ENCODE measurements at regions not wholly inside any gene's neighbourhood (a gene's known extent, or its start where the extent isn't known, plus 50 kb on each side); places are given as distances from the start of the nearest gene placed in this dataset.

- no peaks in the 10 kb centered on the region for H3K27me3 ChIP-seq
- intact Hi-C loops (cut with DNase I) = no loop called here
- DNase-seq = no peak
- no peak overlapping the region for H3K27ac ChIP-seq
- no peaks in the 10 kb centered on the region for H3K9me3 ChIP-seq
- no peaks in the 10 kb centered on the region for H3K4me1 ChIP-seq
- H3K36me3 ChIP-seq = no peaks in the 10 kb centered on the region
- no peak for TF ChIP-seq CTCF (IDR thresholded peaks at IDR 0.05)
- no peak overlapping the region for H3K9ac ChIP-seq (ENCODE audit: low read depth in 2 of 2, low read length in 2 of 2)
- H3K4me3 ChIP-seq = no peak overlapping the region
Measured at GRCh38 chr10:6753644-6754043, 173.6 kb upstream of the PRKCQ start.

GRCh38 chr10:6751363-6751762, 171.3 kb upstream of the PRKCQ start:
- DNase-seq = no peak
- TF ChIP-seq CTCF (IDR thresholded peaks at IDR 0.05) = no peak
- no peak overlapping the region for H3K4me3 ChIP-seq

GRCh38 chr10:6748981-6749635, 169.0 kb upstream of the PRKCQ start:
- TF ChIP-seq CTCF (IDR thresholded peaks at IDR 0.05) = no peak
- DNase-seq = no peak
- no peaks in the 10 kb centered on the region for H3K4me1 ChIP-seq
- H3K4me3 ChIP-seq = no peak overlapping the region
- intact Hi-C loops (cut with DNase I) = no loop called here
- H3K9me3 ChIP-seq = no peaks in the 10 kb centered on the region
- no peak overlapping the region for H3K9ac ChIP-seq (ENCODE audit: low read depth in 2 of 2, low read length in 2 of 2)
- H3K27ac ChIP-seq = no peak overlapping the region
- H3K27me3 ChIP-seq = no peaks in the 10 kb centered on the region
- H3K36me3 ChIP-seq = no peaks in the 10 kb centered on the region

More at GRCh38 chr10:6751363-6751762, 171.3 kb upstream of the PRKCQ start:
- intact Hi-C loops (cut with DNase I) = no loop called here
- H3K9ac ChIP-seq (ENCODE audit: low read depth in 2 of 2, low read length in 2 of 2) = no peak overlapping the region
- no peaks in the 10 kb centered on the region for H3K9me3 ChIP-seq
- no peaks in the 10 kb centered on the region for H3K36me3 ChIP-seq
- no peaks in the 10 kb centered on the region for H3K4me1 ChIP-seq
- H3K27ac ChIP-seq = no peak overlapping the region
- H3K27me3 ChIP-seq = no peaks in the 10 kb centered on the region

- no peak for TF ChIP-seq CTCF (IDR thresholded peaks at IDR 0.05)
- H3K27ac ChIP-seq = no peak overlapping the region
- H3K4me1 ChIP-seq = no peaks in the 10 kb centered on the region
- no peak overlapping the region for H3K4me3 ChIP-seq
- H3K9me3 ChIP-seq = no peaks in the 10 kb centered on the region
- no peak for DNase-seq
- H3K9ac ChIP-seq (ENCODE audit: low read depth in 2 of 2, low read length in 2 of 2) = no peak overlapping the region
- no peaks in the 10 kb centered on the region for H3K36me3 ChIP-seq
- intact Hi-C loops (cut with DNase I) = no loop called here
- no peaks in the 10 kb centered on the region for H3K27me3 ChIP-seq
Measured at GRCh38 chr10:6748029-6748428, 168.0 kb upstream of the PRKCQ start.

- H3K27me3 ChIP-seq = no peaks in the 10 kb centered on the region
- intact Hi-C loops (cut with DNase I) = no loop called here
- no peak for DNase-seq
- no peak for TF ChIP-seq CTCF (IDR thresholded peaks at IDR 0.05)
- H3K9ac ChIP-seq (ENCODE audit: low read depth in 2 of 2, low read length in 2 of 2) = no peak overlapping the region
- no peaks in the 10 kb centered on the region for H3K9me3 ChIP-seq
- H3K27ac ChIP-seq = no peak overlapping the region
- H3K4me1 ChIP-seq = no peaks in the 10 kb centered on the region
- H3K36me3 ChIP-seq = no peaks in the 10 kb centered on the region
- no peak overlapping the region for H3K4me3 ChIP-seq
Measured at GRCh38 chr10:6746782-6747181, 166.7 kb upstream of the PRKCQ start.
